NB4 (cell line): ENCODE measurements at regions not wholly inside any gene's neighbourhood (a gene's known extent, or its start where the extent isn't known, plus 50 kb on each side); places are given as distances from the start of the nearest gene placed in this dataset.

Source experiments
- POLR2A ChIP-seq: IDR thresholded peaks from 2 replicates; pipeline ENCODE4 v1.6.1; 2011; ENCODE audit warnings: mild to moderate bottlenecking; ENCODE audit not compliant: insufficient read length; ENCODE audit errors: extremely low read depth
- TF ChIP-seq, protein P1 (sequence below): IDR thresholded peaks from one replicate; pipeline ENCODE4 v1.5.1; 2012; ENCODE audit warnings: low read depth, low read length
- TF ChIP-seq, protein P2 (sequence below): IDR thresholded peaks from 2 replicates; pipeline ENCODE4 v1.6.1; 2011; ENCODE audit warnings: low read depth, low read length

DNA sequence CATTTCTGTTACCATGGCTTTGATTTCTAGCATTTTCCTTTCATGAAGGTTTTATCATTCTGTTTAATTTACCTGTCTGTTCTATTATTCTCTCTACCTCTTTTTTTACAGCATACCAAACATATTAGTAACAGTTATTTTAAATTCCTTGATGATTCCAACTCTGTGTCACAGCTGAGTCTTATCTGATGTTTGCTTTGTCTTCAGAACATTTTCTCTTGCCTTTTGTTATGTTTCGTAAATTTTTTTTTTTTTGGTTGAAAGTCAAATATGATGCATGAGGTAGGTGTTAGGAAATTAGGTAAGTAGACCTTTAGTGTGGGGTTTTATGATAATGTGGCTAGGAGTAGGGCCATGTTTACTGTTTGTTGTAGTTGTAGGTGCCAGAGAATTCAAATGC lies 496.4 kb downstream of the FOXG1 start:
- TF ChIP-seq, protein P1, sequence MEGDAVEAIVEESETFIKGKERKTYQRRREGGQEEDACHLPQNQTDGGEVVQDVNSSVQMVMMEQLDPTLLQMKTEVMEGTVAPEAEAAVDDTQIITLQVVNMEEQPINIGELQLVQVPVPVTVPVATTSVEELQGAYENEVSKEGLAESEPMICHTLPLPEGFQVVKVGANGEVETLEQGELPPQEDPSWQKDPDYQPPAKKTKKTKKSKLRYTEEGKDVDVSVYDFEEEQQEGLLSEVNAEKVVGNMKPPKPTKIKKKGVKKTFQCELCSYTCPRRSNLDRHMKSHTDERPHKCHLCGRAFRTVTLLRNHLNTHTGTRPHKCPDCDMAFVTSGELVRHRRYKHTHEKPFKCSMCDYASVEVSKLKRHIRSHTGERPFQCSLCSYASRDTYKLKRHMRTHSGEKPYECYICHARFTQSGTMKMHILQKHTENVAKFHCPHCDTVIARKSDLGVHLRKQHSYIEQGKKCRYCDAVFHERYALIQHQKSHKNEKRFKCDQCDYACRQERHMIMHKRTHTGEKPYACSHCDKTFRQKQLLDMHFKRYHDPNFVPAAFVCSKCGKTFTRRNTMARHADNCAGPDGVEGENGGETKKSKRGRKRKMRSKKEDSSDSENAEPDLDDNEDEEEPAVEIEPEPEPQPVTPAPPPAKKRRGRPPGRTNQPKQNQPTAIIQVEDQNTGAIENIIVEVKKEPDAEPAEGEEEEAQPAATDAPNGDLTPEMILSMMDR: no peak
- TF ChIP-seq, protein P2, sequence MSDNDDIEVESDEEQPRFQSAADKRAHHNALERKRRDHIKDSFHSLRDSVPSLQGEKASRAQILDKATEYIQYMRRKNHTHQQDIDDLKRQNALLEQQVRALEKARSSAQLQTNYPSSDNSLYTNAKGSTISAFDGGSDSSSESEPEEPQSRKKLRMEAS: no peak
- no peak for TF ChIP-seq POLR2A
